Breast epithelium (tissue), 4 donors: ENCODE measurements at regions not wholly inside any gene's neighbourhood (a gene's known extent, or its start where the extent isn't known, plus 50 kb on each side); places are given as distances from the start of the nearest gene placed in this dataset.

Source experiments
- DNase-seq, 2 donors: peaks; one replicate each; pipeline ENCODE4 v3.0.0-alpha.2; 2019; ENCODE audit warnings: low spot score in 2 of 2
- H3K27ac ChIP-seq, 2 donors: fragments of 200-600 bp; sonication (generic) in 1 of 2; one replicate each; pipeline ENCODE4 v1.5.1; 2016 to 2019; ENCODE audit warnings: mild to moderate bottlenecking in 1 of 2
- H3K27me3 ChIP-seq, 2 donors: fragments of 200-600 bp; sonication (generic) in 1 of 2; one replicate each; pipeline versions ENCODE4 v1.5.1 to v1.6.0; 2017 to 2019; ENCODE audit warnings: control low read depth in 1 of 2, mild to moderate bottlenecking in 1 of 2
- H3K36me3 ChIP-seq: fragments of 200-600 bp; one replicate; pipeline ENCODE4 v1.5.1; 2019
- H3K4me1 ChIP-seq, 2 donors: fragments of 200-600 bp; sonication (generic); one replicate each; pipeline ENCODE4 v1.5.1; 2016 to 2019; ENCODE audit warnings: control low read depth in 1 of 2
- H3K4me3 ChIP-seq, 3 donors: fragments of 200-600 bp; sonication (generic); 1 replicate in 2 of 3; 2 replicates in 1 of 3; pipeline ENCODE4 v1.5.1; 2016 to 2019; ENCODE audit warnings: mild to moderate bottlenecking in 3 of 3, moderate library complexity in 2 of 3
- H3K9me3 ChIP-seq, 2 donors: fragments of 200-600 bp; sonication (generic) in 1 of 2; one replicate each; pipeline ENCODE4 v1.5.1; 2016 to 2019; ENCODE audit warnings: control low read depth in 1 of 2
- CTCF ChIP-seq, 3 donors: fragments of 450-650 bp; IDR thresholded peaks; one replicate each; pipeline ENCODE4 v1.5.1; 2016 to 2017; ENCODE audit warnings: antibody characterized with exemption in 3 of 3, mild to moderate bottlenecking in 3 of 3, moderate library complexity in 3 of 3
- POLR2A ChIP-seq: fragments of 450-650 bp; IDR thresholded peaks from one replicate; pipeline ENCODE4 v1.6.1; 2016; ENCODE audit warnings: antibody characterized with exemption, mild to moderate bottlenecking, moderate library complexity
- POLR2AphosphoS5 ChIP-seq, 3 donors: sonication (generic); formaldehyde crosslinking; IDR thresholded peaks; one replicate each; pipeline ENCODE4 v1.6.1; 2017; ENCODE audit warnings: antibody characterized with exemption in 3 of 3
- intact Hi-C: fragments of 100-400 bp; cut with DNase I; formaldehyde crosslinking; loops from one replicate; pipeline ENCODE4 v1.15.1; 2023; ENCODE audit warnings: low total_unique reads

GRCh38 chr7:79552463-79552862 is 99.0 kb upstream of the MAGI2 start:
- TF ChIP-seq POLR2AphosphoS5 (IDR thresholded peaks at IDR 0.05) (no peak), CTCF (IDR thresholded peaks at IDR 0.05) (no peak), POLR2A (no peak)
- Histone ChIP-seq H3K27ac (no peak overlapping the region), H3K4me3 (no peak overlapping the region), H3K9me3 (no peaks in the 10 kb centered on the region), H3K36me3 (no peaks in the 10 kb centered on the region), H3K4me1 (no peaks in the 10 kb centered on the region), H3K27me3 (no peaks in the 10 kb centered on the region)
- intact Hi-C loops = no loop called here
- no peak for DNase-seq

GRCh38 chr7:79548727-79549126 is 95.3 kb upstream of the MAGI2 start:
- Histone ChIP-seq H3K4me3 (no peak overlapping the region), H3K9me3 (no peaks in the 10 kb centered on the region), H3K4me1 (no peaks in the 10 kb centered on the region), H3K27me3 (no peaks in the 10 kb centered on the region), H3K36me3 (no peaks in the 10 kb centered on the region), H3K27ac (no peak overlapping the region)
- DNase-seq = no peak
- TF ChIP-seq POLR2A = no peak
- no peak for TF ChIP-seq CTCF (IDR thresholded peaks at IDR 0.05)
- no peak for TF ChIP-seq POLR2AphosphoS5 (IDR thresholded peaks at IDR 0.05)
- intact Hi-C loops = no loop called here

- TF ChIP-seq POLR2A (no peak), POLR2AphosphoS5 (IDR thresholded peaks at IDR 0.05) (no peak), CTCF (IDR thresholded peaks at IDR 0.05) (no peak)
- H3K9me3 ChIP-seq = no peaks in the 10 kb centered on the region
- no peaks in the 10 kb centered on the region for H3K27me3 ChIP-seq
- no peak overlapping the region for H3K4me3 ChIP-seq
- intact Hi-C loops = no loop called here
- DNase-seq = no peak
- no peaks in the 10 kb centered on the region for H3K4me1 ChIP-seq
- H3K27ac ChIP-seq = no peak overlapping the region
- H3K36me3 ChIP-seq = no peaks in the 10 kb centered on the region
Observed at GRCh38 chr7:79547132-79547531, 93.7 kb upstream of the MAGI2 start.

- intact Hi-C loops = no loop called here
- H3K27ac ChIP-seq = no peak overlapping the region
Observed at GRCh38 chr7:79540592-79540991, 87.1 kb upstream of the MAGI2 start.

GRCh38 chr7:79534128-79534527 is 80.7 kb upstream of the MAGI2 start:
- no peaks in the 10 kb centered on the region for H3K36me3 ChIP-seq
- TF ChIP-seq CTCF (IDR thresholded peaks at IDR 0.05) (no peak), POLR2A (no peak), POLR2AphosphoS5 (IDR thresholded peaks at IDR 0.05) (no peak)
- H3K27me3 ChIP-seq = no peaks in the 10 kb centered on the region
- no peak overlapping the region for H3K4me3 ChIP-seq
- no peak overlapping the region for H3K27ac ChIP-seq
- intact Hi-C loops = no loop called here
- no peaks in the 10 kb centered on the region for H3K9me3 ChIP-seq
- no peak for DNase-seq
- no peaks in the 10 kb centered on the region for H3K4me1 ChIP-seq

More at GRCh38 chr7:79540592-79540991, 87.1 kb upstream of the MAGI2 start:
- H3K9me3 ChIP-seq = no peaks in the 10 kb centered on the region
- TF ChIP-seq POLR2AphosphoS5 (IDR thresholded peaks at IDR 0.05) = no peak
- no peak for TF ChIP-seq POLR2A
- no peaks in the 10 kb centered on the region for H3K36me3 ChIP-seq
- no peaks in the 10 kb centered on the region for H3K4me1 ChIP-seq
- H3K27me3 ChIP-seq = no peaks in the 10 kb centered on the region
- DNase-seq = no peak
- no peak overlapping the region for H3K4me3 ChIP-seq
